ENCODE measurements at regions not wholly inside any gene's neighbourhood (a gene's known extent, or its start where the extent isn't known, plus 50 kb on each side); places are given as distances from the start of the nearest gene placed in this dataset.
"Not testable (repeated sequence)": the region's sequence is repeated elsewhere in the genome, so short reads cannot be mapped to it uniquely, and the experiment has no call there.

- Histone ChIP-seq H3K36me3 (no peaks in the 10 kb centered on the region), H3K9me3 (replicated peaks) (0 out of 2 replicates have a peak, but pooled peaks cover 2% of the 10 kb centered on the region), H3K4me3 (no peak overlapping the region), H3K27me3 (no peaks in the 10 kb centered on the region), H3K4me1 (peaks cover 40% of the 10 kb centered on the region), H3K27ac (no peak overlapping the region)
- peak; percentile 54 to 67 for DNase-seq
These were observed 142.0 kb upstream of the RBPJ start for GRCh38 chr4:26178854-26179253.

DNA sequence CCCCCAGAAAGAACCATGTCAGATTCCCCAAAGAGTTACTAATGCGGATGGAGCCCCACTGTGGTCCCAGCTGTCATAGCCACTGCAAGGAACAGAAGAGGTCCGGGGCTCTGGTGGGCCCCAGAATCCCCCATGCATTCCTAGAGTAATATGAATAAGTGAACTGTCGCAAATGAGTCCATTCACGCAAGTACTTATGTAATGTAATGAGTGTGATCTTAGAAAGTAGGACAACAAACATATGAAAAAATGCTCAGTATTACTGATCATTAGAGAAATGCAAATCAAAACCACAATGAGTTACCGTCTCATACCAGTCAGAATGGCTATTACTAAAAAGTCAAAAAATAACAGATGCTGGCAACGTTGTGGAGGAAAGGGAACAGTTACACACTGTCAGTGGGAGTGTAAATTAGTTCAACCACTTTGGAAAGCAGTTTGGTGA, 141.5 kb upstream of the RBPJ start:
- peak in 1 of 2 experiments; percentile 25 for DNase-seq
- no peaks in the 10 kb centered on the region for H3K27me3 ChIP-seq
- H3K27ac ChIP-seq: no peak overlapping the region
- peaks cover 36% of the 10 kb centered on the region for H3K4me1 ChIP-seq
- H3K36me3 ChIP-seq: no peaks in the 10 kb centered on the region
- H3K4me3 ChIP-seq: no peak overlapping the region
- H3K9me3 ChIP-seq (replicated peaks): 0 out of 2 replicates have a peak, but pooled peaks cover 2% of the 10 kb centered on the region

DNA sequence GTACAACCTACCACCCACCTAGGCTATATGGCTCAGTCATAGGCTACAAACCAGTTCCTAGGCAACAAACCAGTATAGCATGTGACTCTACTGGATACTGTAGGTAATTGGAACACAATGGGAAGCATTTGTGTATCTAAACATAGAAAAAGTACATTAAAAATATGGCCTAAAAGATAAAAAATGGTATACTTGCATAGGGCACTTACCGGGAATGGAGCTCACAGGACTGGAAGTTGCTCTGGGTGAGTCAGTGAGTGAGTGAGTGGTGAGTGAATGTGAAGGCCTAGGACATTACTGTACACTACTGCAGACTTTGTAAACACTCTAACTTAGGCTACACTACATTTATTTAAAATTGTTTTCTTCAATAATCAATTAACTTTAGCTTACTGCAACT, 139.2 kb upstream of the RBPJ start:
- Histone ChIP-seq H3K27ac (no peak overlapping the region), H3K27me3 (no peaks in the 10 kb centered on the region), H3K4me1 (peaks cover 13% of the 10 kb centered on the region), H3K9me3 (replicated peaks) (0 out of 2 replicates have a peak, but pooled peaks cover 2% of the 10 kb centered on the region), H3K4me3 (no peak overlapping the region), H3K36me3 (no peaks in the 10 kb centered on the region)
- no peak for DNase-seq

DNA sequence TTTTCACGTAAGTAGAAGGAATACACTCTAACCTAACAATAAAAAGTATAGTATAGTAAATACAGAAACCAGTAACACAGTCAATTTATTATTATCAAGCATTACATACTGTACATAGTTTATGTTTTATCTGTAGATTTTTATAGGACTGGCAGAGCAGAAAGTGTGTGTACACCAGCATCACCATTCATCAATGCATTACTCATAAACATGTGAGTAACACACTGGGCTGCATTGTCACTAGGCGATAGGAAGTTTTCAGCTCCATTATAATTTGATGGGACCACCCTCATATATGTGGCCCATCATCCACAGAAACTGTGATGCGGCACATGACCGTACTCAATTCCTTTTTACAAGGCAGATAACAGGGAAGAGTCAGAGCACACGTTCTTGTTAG, 137.8 kb upstream of the RBPJ start:
- Histone ChIP-seq H3K4me1 (peaks cover 12% of the 10 kb centered on the region; the same call in 1 of the 2 replicates), H3K36me3 (no peaks in the 10 kb centered on the region), H3K27ac (no peak overlapping the region), H3K9me3 (replicated peaks) (0 out of 2 replicates have a peak, but pooled peaks cover 2% of the 10 kb centered on the region), H3K4me3 (no peak overlapping the region), H3K27me3 (no peaks in the 10 kb centered on the region)
- DNase-seq: no peak

DNA sequence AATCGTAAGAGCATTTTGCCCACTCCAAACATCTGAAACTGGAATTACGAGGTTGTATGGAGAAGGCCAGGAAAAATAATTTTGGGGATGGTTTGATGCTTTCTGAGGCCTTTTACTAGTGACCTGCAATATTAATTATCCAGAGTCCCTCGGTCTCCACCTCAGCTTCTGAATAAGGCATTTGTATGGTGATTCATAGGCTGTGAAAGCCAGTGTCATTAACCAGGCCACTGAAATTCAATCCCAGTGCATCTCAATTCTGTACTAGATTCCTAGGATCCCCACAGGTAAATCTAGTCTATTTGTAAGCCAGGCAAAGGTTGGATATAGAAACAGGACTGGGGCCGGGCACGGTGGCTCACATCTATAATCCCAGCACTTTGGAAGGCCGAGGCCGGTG, 135.4 kb upstream of the RBPJ start:
- Histone ChIP-seq H3K27me3 (no peaks in the 10 kb centered on the region; the same call in 1 of the 2 replicates), H3K4me1 (no peaks in the 10 kb centered on the region), H3K9me3 (replicated peaks) (no peaks in the 10 kb centered on the region), H3K4me3 (no peak overlapping the region), H3K27ac (no peak overlapping the region), H3K36me3 (no peaks in the 10 kb centered on the region)
- DNase-seq: no peak

GRCh38 chr4:26191353-26191752, 129.5 kb upstream of the RBPJ start:
- H3K9me3 ChIP-seq (replicated peaks): no peaks in the 10 kb centered on the region

DNA sequence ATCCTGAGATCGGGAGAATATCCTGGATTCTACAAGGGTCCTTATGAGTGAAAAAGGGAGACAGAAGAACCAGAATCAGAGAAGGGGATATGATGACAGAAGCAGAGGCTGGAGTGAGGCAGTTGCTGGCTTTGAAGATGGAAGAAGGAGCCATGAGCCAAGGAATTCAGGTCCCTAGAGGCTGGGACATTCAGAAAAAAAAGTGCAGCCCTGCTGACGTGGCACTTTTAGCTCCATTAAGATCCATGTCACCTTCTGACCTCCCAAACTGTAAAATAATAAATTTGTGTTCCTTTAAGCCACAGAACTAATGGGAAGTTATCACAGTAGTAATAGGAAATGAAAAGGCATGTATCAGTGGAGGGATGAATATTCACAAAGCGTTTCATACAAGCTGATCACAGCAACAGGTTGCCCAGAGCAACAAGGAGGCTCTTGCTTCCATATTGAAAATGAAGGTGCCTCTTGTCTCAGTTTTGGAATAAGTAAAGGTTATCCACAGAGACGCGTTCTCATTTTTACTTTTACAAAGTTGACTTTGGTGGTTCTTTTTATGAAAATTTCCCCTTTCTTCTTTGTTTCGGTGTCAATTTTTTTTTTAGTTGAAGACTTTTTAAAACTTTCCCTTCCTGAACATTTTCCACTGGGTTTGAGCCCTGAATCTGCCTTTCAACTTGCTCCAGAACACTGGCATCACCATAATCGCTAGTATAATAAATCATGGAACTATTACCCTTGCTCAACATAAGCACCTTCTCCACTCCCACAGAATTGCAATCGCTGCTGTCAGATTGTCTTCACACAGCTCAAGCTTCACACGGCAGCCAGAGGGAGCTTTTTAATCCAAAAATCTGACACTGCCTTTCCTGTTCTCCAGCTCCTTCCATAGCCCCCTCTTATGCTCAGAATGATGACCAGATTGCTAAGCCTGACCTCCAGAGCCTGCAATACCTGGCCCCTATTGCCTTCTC, 127.6 kb upstream of the RBPJ start:
- Histone ChIP-seq H3K27ac (no peak overlapping the region), H3K9me3 (replicated peaks) (no peaks in the 10 kb centered on the region), H3K4me3 (no peak overlapping the region), H3K4me1 (peaks cover 19% of the 10 kb centered on the region), H3K36me3 (no peaks in the 10 kb centered on the region), H3K27me3 (no peaks in the 10 kb centered on the region; the same call in 1 of the 2 replicates)
- no peak for DNase-seq

More at GRCh38 chr4:26191353-26191752, 129.5 kb upstream of the RBPJ start:
- no peaks in the 10 kb centered on the region; the same call in 1 of the 2 replicates for H3K27me3 ChIP-seq
- DNase-seq: no peak
- no peak overlapping the region for H3K4me3 ChIP-seq
- H3K27ac ChIP-seq: no peak overlapping the region
- H3K36me3 ChIP-seq: no peaks in the 10 kb centered on the region
- peaks cover 4% of the 10 kb centered on the region for H3K4me1 ChIP-seq

DNA sequence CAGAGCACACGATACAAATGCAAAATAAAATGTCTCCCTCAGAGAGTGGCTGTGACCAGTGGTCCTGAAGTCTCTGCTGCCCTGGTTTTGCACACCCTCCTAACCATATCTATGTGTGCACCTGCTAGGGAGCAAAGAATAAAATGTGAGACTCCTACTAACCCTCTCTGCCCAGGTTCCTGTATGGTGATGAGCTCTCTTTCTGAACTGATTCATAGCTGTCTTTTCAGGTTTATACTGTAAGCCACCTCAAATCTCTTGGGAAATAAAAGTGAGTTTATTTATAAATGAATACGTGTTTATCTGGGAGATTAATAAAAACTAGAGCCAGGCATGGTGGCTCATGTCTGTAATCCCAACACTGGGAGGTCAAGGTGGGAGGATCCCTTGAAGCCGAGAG, 126.0 kb upstream of the RBPJ start:
- no peak for DNase-seq
- no peaks in the 10 kb centered on the region for H3K9me3 ChIP-seq (replicated peaks)
- no peak overlapping the region for H3K4me3 ChIP-seq
- H3K4me1 ChIP-seq: peaks cover 29% of the 10 kb centered on the region
- H3K36me3 ChIP-seq: no peaks in the 10 kb centered on the region
- H3K27ac ChIP-seq: no peak overlapping the region
- no peaks in the 10 kb centered on the region for H3K27me3 ChIP-seq

DNA sequence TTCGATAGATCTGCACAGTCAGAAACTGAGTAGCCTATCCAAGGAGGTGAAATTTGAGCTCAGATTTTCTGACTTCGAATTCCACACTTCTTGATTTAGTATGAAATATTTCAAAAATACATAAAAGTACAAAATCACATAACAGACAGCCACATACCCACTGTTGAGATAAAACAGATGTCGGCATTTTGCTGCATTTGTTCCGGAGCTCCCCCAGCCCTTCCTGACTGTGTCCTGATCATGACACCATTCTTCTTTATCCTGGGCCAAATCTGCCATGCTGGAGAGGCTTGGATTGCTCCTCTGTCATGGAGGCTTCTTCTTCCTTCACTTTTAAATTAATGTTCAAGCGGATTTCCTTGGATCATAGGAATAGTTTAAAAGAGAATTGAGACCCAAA, 124.2 kb upstream of the RBPJ start:
- no peak overlapping the region for H3K4me3 ChIP-seq
- DNase-seq: peak; percentile 21 to 44
- H3K27me3 ChIP-seq: no peaks in the 10 kb centered on the region
- peak overlapping the region; percentile 23; the same call in 1 of the 2 replicates for H3K27ac ChIP-seq
- no peaks in the 10 kb centered on the region for H3K9me3 ChIP-seq (replicated peaks)
- no peaks in the 10 kb centered on the region for H3K36me3 ChIP-seq
- H3K4me1 ChIP-seq: peaks cover 29% of the 10 kb centered on the region

- peak overlapping the region; percentile 23 for H3K27ac ChIP-seq
- H3K4me3 ChIP-seq: no peak overlapping the region
- peak; percentile 57 to 78 for DNase-seq
- H3K9me3 ChIP-seq (replicated peaks): no peaks in the 10 kb centered on the region
- H3K27me3 ChIP-seq: no peaks in the 10 kb centered on the region
- no peaks in the 10 kb centered on the region for H3K36me3 ChIP-seq
- peaks cover 29% of the 10 kb centered on the region for H3K4me1 ChIP-seq
These were observed 123.6 kb upstream of the RBPJ start for GRCh38 chr4:26197018-26197779.

DNA sequence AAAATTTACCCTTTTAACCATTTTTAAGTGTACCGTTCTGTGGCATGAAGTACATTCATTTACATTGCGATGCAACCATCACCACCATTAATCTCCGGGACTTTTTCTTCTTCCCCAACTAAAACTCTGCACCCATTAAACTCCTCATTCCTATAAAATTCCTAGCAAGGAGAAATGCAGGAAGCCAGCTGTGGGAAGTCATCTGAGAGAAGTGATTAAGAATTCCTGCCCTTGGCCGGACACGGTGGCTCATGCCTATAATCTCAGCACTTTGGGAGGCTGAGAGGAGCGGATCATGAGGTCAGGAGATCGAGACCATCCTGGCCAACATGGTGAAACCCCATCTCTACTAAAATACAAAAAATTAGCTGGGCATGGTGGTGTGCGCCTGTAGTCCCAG, 121.9 kb upstream of the RBPJ start:
- peak; percentile 43 to 58 for DNase-seq
- not testable (repeated sequence) for H3K4me3 ChIP-seq; H3K27me3 ChIP-seq; H3K36me3 ChIP-seq; H3K27ac ChIP-seq; H3K9me3 ChIP-seq (replicated peaks)
- peaks cover 29% of the 10 kb centered on the region for H3K4me1 ChIP-seq

DNA sequence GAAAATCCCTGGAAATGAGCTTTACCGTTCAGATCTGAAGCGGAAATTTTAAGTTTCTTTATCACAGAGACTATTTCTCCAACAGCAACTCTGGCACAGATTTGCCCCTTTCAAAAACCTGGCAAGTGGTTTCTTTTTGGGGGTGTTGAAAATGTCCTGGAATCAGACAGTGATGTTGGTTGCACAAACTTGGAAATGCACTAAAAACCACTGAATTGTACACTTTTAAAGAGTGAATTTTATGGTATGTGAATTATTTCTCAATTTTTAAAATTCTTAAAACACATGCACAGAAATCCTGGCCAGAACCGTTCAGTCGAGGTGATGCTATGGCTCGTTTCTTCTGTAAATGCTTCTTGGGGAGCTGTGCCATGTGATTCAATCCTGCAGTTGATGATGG, 121.2 kb upstream of the RBPJ start:
- no peaks in the 10 kb centered on the region for H3K27me3 ChIP-seq
- no peaks in the 10 kb centered on the region for H3K9me3 ChIP-seq (replicated peaks)
- no peak for DNase-seq
- no peaks in the 10 kb centered on the region for H3K36me3 ChIP-seq
- H3K27ac ChIP-seq: no peak overlapping the region
- peaks cover 29% of the 10 kb centered on the region for H3K4me1 ChIP-seq
- no peak overlapping the region for H3K4me3 ChIP-seq

DNA sequence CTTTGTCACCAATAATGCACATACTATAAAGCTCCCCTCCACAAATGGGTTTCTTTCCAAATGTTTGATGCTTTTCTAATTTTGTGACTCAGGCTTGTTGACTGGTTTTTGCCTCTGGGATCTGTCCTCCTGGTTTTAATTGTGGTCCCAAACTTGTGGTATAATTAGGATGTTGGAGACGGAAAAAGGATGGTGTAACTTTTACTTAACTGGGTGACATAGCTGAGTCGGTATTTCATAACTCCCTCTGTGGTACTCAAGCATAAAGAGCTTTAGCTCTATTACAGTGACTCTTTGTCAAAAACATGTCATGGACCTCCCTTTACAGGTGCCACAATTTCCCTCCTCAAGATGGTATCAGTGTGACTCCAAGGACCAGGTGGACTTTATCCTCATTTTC, 119.7 kb upstream of the RBPJ start:
- no peak for DNase-seq
- Histone ChIP-seq H3K4me1 (peaks cover 31% of the 10 kb centered on the region), H3K36me3 (no peaks in the 10 kb centered on the region), H3K4me3 (no peak overlapping the region), H3K27me3 (no peaks in the 10 kb centered on the region), H3K27ac (no peak overlapping the region), H3K9me3 (replicated peaks) (no peaks in the 10 kb centered on the region)

GRCh38 chr4:26204249-26204825, 116.5 kb upstream of the RBPJ start:
- Histone ChIP-seq H3K4me1 (peaks cover 8% of the 10 kb centered on the region), H3K4me3 (no peak overlapping the region), H3K27ac (no peak overlapping the region), H3K36me3 (no peaks in the 10 kb centered on the region), H3K27me3 (no peaks in the 10 kb centered on the region), H3K9me3 (replicated peaks) (no peaks in the 10 kb centered on the region)
- no peak for DNase-seq
